PFSK-1 (cell line): ENCODE measurements at regions not wholly inside any gene's neighbourhood (a gene's known extent, or its start where the extent isn't known, plus 50 kb on each side); places are given as distances from the start of the nearest gene placed in this dataset.

Experiments used
- FOXP2 ChIP-seq: optimal IDR thresholded peaks from 2 replicates; pipeline ENCODE3; 2011; ENCODE audit warnings: borderline replicate concordance, control low read depth, inconsistent platforms; ENCODE audit not compliant: insufficient read depth; ENCODE audit errors: extremely low read length, extremely low read depth
- POLR2AphosphoS5 ChIP-seq: IDR thresholded peaks from 2 replicates; pipeline ENCODE4 v1.6.1; 2012; ENCODE audit warnings: low read depth, mild to moderate bottlenecking, control low read depth, low read length, moderate library complexity
- REST ChIP-seq, 2 experiments: IDR thresholded peaks; 2 replicates each; pipeline versions ENCODE4 v1.6.1 to v1.8.0; 2011 to 2012; ENCODE audit warnings: low read depth in 2 of 2, low read length in 2 of 2, control low read depth in 1 of 2, inconsistent platforms in 1 of 2, mild to moderate bottlenecking in 1 of 2, moderate library complexity in 1 of 2; ENCODE audit not compliant: insufficient read depth in 1 of 2
- SIN3A ChIP-seq: IDR thresholded peaks from 2 replicates; pipeline ENCODE4 v1.6.1; 2012; ENCODE audit warnings: mild to moderate bottlenecking, low read length, moderate library complexity, borderline replicate concordance; ENCODE audit not compliant: insufficient read depth
- TAF1 ChIP-seq: IDR thresholded peaks from 2 replicates; pipeline ENCODE4 v1.6.1; 2012; ENCODE audit warnings: low read length, control low read depth, borderline replicate concordance; ENCODE audit not compliant: insufficient read depth

GRCh38 chr4:31234494-31234893, 514.3 kb downstream of the PCDH7 start:
- TF ChIP-seq FOXP2 (no peak), SIN3A (no peak), POLR2AphosphoS5 (no peak), REST (IDR thresholded peaks at IDR 0.05; ENCODE audit: insufficient read depth in 1 of 2, low read depth in 2 of 2, low read length in 2 of 2) (no peak), TAF1 (no peak)

DNA sequence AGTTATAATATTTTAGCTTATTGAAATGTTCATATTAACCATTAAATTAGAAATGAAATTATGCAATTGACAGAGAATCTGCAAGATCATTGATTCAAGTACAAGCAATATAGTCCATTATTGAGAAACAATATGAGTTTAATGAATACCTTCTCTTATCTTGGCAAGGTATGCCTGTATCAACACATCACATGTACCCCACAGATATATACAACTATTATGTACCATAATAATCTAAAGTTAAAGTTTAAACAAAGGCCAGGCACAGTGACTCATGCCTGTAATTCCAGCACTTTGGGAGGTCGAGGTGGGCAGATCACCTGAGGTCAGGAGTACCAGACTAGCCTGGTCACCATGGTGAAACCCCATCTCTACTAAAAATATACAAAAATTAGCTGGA, 514.7 kb downstream of the PCDH7 start:
- TF ChIP-seq TAF1 (no peak), REST (IDR thresholded peaks at IDR 0.05; ENCODE audit: insufficient read depth in 1 of 2, low read depth in 2 of 2, low read length in 2 of 2) (no peak), SIN3A (no peak), FOXP2 (no peak), POLR2AphosphoS5 (no peak)

GRCh38 chr4:31236020-31236638, 516.0 kb downstream of the PCDH7 start:
- TF ChIP-seq POLR2AphosphoS5 (no peak), TAF1 (no peak), REST (IDR thresholded peaks at IDR 0.05; ENCODE audit: insufficient read depth in 1 of 2, low read depth in 2 of 2, low read length in 2 of 2) (no peak), FOXP2 (no peak)

DNA sequence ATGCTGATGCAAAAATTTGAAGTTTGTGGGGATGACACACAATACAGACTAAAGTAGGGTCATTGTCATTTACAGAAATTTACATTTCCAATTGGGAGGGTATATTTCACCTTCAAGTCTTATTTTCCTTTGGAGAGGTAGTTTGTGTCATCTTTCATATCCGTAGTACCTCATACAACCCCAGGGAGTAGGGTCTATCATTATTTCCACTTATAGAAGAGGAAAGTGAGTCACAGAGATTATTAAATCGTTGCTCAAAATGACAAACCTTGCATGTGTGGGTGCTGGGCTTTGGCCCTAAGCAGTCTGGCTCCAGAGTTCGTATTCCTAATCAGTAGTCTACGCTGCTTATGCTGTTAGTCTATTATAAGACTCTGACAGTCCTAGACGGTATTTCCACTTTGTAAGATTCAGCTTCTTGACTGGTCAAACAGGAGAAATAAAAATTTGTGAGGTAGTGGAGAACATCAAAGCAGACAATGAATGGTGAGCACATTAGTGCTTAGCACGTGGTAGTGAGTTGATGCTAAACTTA, 516.5 kb downstream of the PCDH7 start:
- TF ChIP-seq SIN3A, result no peak
- no peak for TF ChIP-seq TAF1
- no peak for TF ChIP-seq POLR2AphosphoS5
- TF ChIP-seq FOXP2, result no peak
- no peak for TF ChIP-seq REST (IDR thresholded peaks at IDR 0.05; ENCODE audit: insufficient read depth in 1 of 2, low read depth in 2 of 2, low read length in 2 of 2)
